Right atrium auricular region (tissue), 2 donors: ENCODE measurements at regions not wholly inside any gene's neighbourhood (a gene's known extent, or its start where the extent isn't known, plus 50 kb on each side); places are given as distances from the start of the nearest gene placed in this dataset.

Source experiments
- DNase-seq: peaks from one replicate; pipeline ENCODE4 v3.0.0-alpha.2; 2019; ENCODE audit warnings: low spot score
- H3K27ac ChIP-seq, 2 donors: fragments of 200-600 bp; sonication (generic); 1 replicate in 1 of 2; 2 replicates in 1 of 2; pipeline ENCODE4 v1.5.1; 2016 to 2019
- H3K27me3 ChIP-seq, 2 donors: fragments of 200-600 bp; sonication (generic); one replicate each; pipeline versions ENCODE4 v1.5.1 to v1.6.0; 2017 to 2019
- H3K36me3 ChIP-seq: fragments of 200-600 bp; sonication (generic); one replicate; pipeline ENCODE4 v1.5.1; 2016
- H3K4me1 ChIP-seq, 2 donors: fragments of 200-600 bp; sonication (generic); one replicate each; pipeline versions ENCODE4 v1.5.1 to v1.6.0; 2017 to 2019
- H3K4me3 ChIP-seq, 2 donors: fragments of 200-600 bp; sonication (generic); 1 replicate in 1 of 2; 2 replicates in 1 of 2; pipeline ENCODE4 v1.5.1; 2017 to 2019; ENCODE audit warnings: mild to moderate bottlenecking in 1 of 2, moderate library complexity in 1 of 2
- H3K9me3 ChIP-seq, 2 donors: fragments of 200-600 bp; sonication (generic); one replicate each; pipeline ENCODE4 v1.5.1; 2019
- CTCF ChIP-seq, 2 donors: fragments of 200-600 bp; sonication (generic); IDR thresholded peaks; one replicate each; pipeline ENCODE4 v1.5.1; 2019; ENCODE audit warnings: antibody characterized with exemption in 2 of 2

DNA sequence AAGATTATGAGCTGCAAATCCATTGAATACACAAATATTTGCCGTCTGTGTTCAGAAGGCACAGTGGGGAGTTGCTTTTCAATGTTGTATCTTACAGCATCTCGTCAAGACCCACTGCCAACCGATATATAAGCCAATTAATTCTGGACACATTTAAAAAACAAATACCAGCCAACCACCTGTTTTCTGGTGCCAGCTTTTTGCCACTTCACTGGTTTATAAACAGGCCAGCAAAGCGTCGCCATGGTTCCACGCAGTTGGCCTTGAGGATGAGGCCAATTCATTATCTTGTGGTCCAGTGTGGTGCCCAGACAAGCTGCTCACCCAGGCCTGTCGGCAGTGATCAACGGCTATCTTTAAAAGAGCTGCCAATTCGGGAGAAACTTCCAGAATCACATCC, 321.0 kb downstream of the TCERG1L start:
- Histone ChIP-seq H3K27ac (no peak overlapping the region), H3K36me3 (no peaks in the 10 kb centered on the region), H3K9me3 (no peaks in the 10 kb centered on the region), H3K27me3 (no peaks in the 10 kb centered on the region), H3K4me1 (no peaks in the 10 kb centered on the region), H3K4me3 (no peak overlapping the region)
- no peak for DNase-seq
- no peak for TF ChIP-seq CTCF (IDR thresholded peaks at IDR 0.05)

GRCh38 chr10:130992802-130993523, 318.6 kb downstream of the TCERG1L start:
- Histone ChIP-seq H3K36me3 (no peaks in the 10 kb centered on the region), H3K4me3 (no peak overlapping the region), H3K9me3 (peaks cover 0 to 7% of the 10 kb centered on the region in 2 donors), H3K4me1 (no peaks in the 10 kb centered on the region), H3K27me3 (no peaks in the 10 kb centered on the region), H3K27ac (no peak overlapping the region)
- no peak for TF ChIP-seq CTCF (IDR thresholded peaks at IDR 0.05)
- no peak for DNase-seq

GRCh38 chr10:130993612-130994011, 317.9 kb downstream of the TCERG1L start:
- peaks cover 0 to 7% of the 10 kb centered on the region in 2 donors for H3K9me3 ChIP-seq
- TF ChIP-seq CTCF (IDR thresholded peaks at IDR 0.05), result no peak
- no peaks in the 10 kb centered on the region for H3K36me3 ChIP-seq
- no peaks in the 10 kb centered on the region for H3K4me1 ChIP-seq
- no peak for DNase-seq
- H3K27me3 ChIP-seq, result no peaks in the 10 kb centered on the region
- H3K27ac ChIP-seq, result no peak overlapping the region
- H3K4me3 ChIP-seq, result no peak overlapping the region

DNA sequence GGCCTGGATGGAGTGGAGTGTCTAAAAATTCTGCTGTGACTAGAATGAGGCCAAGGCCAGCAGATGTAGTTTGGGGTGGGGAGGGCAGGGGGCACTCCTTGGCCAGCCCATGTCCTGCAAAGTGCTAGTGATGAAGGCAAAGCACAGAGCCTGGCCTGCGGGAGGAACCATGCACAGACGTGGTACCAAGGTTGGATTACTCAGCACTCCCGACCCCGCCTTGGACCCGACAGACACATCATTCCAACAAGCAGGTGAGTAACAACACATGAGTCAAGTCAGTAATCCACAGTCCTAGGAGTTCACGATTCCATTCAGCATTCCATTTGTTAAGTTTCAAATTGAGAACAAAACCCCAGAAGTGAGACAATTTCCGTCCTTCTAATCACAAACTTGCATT, 317.3 kb downstream of the TCERG1L start:
- Histone ChIP-seq H3K36me3 (no peaks in the 10 kb centered on the region), H3K27ac (no peak overlapping the region), H3K4me3 (no peak overlapping the region), H3K4me1 (no peaks in the 10 kb centered on the region), H3K9me3 (peaks cover 0 to 7% of the 10 kb centered on the region in 2 donors), H3K27me3 (no peaks in the 10 kb centered on the region)
- no peak for DNase-seq
- TF ChIP-seq CTCF (IDR thresholded peaks at IDR 0.05), result no peak

DNA sequence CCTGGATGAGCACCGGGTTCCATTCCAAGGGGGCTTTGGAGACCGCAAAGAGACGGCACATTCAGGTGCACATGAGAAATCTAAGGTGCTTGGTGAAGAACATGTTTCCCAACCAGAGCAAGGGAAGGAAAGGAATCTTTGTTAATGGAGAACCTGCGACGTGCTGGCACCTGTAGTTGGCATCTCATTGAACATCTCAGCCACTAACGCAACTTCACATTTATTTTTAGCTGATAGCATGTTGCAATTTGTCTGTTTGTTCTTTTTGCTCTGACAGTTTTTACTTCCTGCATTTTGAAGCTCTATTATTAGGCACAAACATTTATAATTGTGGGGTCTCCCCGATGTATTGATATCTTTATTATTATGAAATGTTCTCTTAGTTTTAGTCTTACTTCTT, 316.7 kb downstream of the TCERG1L start:
- Histone ChIP-seq H3K4me1 (no peaks in the 10 kb centered on the region), H3K27me3 (no peaks in the 10 kb centered on the region), H3K27ac (no peak overlapping the region), H3K36me3 (no peaks in the 10 kb centered on the region), H3K9me3 (peaks cover 0 to 7% of the 10 kb centered on the region in 2 donors), H3K4me3 (no peak overlapping the region)
- no peak for DNase-seq
- TF ChIP-seq CTCF (IDR thresholded peaks at IDR 0.05), result no peak
